Neural cell (in vitro differentiated cells): ENCODE measurements at regions not wholly inside any gene's neighbourhood (a gene's known extent, or its start where the extent isn't known, plus 50 kb on each side); places are given as distances from the start of the nearest gene placed in this dataset.

ENCODE experiments used
- H2AFZ ChIP-seq: fragments of 200-600, 300-800 bp; sonication (generic), shearing (Covaris generic); 2 replicates; pipeline ENCODE4 v1.6.0; 2014; ENCODE audit warnings: low read depth, mild to moderate bottlenecking, antibody characterized with exemption, low read length, moderate library complexity
- H3F3A ChIP-seq: fragments of 200-600 bp; shearing (Covaris generic); 2 replicates; pipeline ENCODE4 v1.6.1; 2016; ENCODE audit warnings: mild to moderate bottlenecking, moderate library complexity, mixed read lengths, antibody characterized with exemption, low read length; ENCODE audit not compliant: insufficient read depth, poor library complexity, severe bottlenecking
- H3K27ac ChIP-seq: fragments of 200-600, 300-800 bp; sonication (generic), shearing (Covaris generic); 2 replicates; pipeline ENCODE4 v1.5.1; 2014; ENCODE audit warnings: mild to moderate bottlenecking, low read length, moderate library complexity
- H3K27me3 ChIP-seq: fragments of 300-800, 200-600 bp; sonication (generic), shearing (Covaris generic); 2 replicates; pipeline ENCODE4 v1.6.0; 2014; ENCODE audit warnings: mild to moderate bottlenecking, low read depth, low read length, moderate library complexity; ENCODE audit not compliant: insufficient read depth
- H3K36me3 ChIP-seq: fragments of 300-800, 200-600 bp; sonication (generic), shearing (Covaris generic); 2 replicates; pipeline ENCODE4 v1.5.1; 2014; ENCODE audit warnings: mild to moderate bottlenecking, antibody characterized with exemption, low read length, moderate library complexity; ENCODE audit not compliant: insufficient read depth
- H3K4me2 ChIP-seq: fragments of 300-800, 200-600 bp; sonication (generic), shearing (Covaris generic); 2 replicates; pipeline ENCODE4 v1.6.0; 2014; ENCODE audit warnings: mild to moderate bottlenecking, low read length
- H3K4me3 ChIP-seq: fragments of 300-800, 200-600 bp; sonication (generic), shearing (Covaris generic); 2 replicates; pipeline ENCODE4 v1.5.1; 2014; ENCODE audit warnings: mild to moderate bottlenecking, low read length, moderate library complexity
- H3K79me2 ChIP-seq: fragments of 200-600 bp; shearing (Covaris generic); replicated peaks from 2 replicates; pipeline ENCODE4 v1.6.0; 2014; ENCODE audit warnings: mild to moderate bottlenecking, low read length, moderate library complexity; ENCODE audit not compliant: insufficient read depth
- H3K9ac ChIP-seq: fragments of 300-800, 200-600 bp; sonication (generic), shearing (Covaris generic); 2 replicates; pipeline ENCODE4 v1.6.1; 2016; ENCODE audit warnings: mild to moderate bottlenecking, low read length, mixed read lengths
- H3K9me2 ChIP-seq: fragments of 200-600 bp; shearing (Covaris generic); 2 replicates; pipeline ENCODE4 v1.6.1; 2016; ENCODE audit warnings: mild to moderate bottlenecking, low read length, mixed read lengths; ENCODE audit not compliant: insufficient read depth
- H3K9me3 ChIP-seq: fragments of 200-600, 300-800 bp; sonication (generic), shearing (Covaris generic); 2 replicates; pipeline ENCODE4 v1.6.1; 2016; ENCODE audit warnings: mild to moderate bottlenecking, mixed run types, low read length, moderate library complexity, mixed read lengths
- H4K20me1 ChIP-seq: fragments of 200-600 bp; shearing (Covaris generic); 2 replicates; pipeline ENCODE4 v1.6.1; 2016; ENCODE audit warnings: mild to moderate bottlenecking, mixed run types; ENCODE audit not compliant: insufficient read depth
- CTCF ChIP-seq: fragments of 450-650 bp; IDR thresholded peaks from 2 replicates; pipeline ENCODE4 v1.5.1; 2014; ENCODE audit warnings: antibody characterized with exemption, mild to moderate bottlenecking, moderate library complexity; ENCODE audit not compliant: poor library complexity, severe bottlenecking
- EP300 ChIP-seq: fragments of 450-650 bp; conservative IDR thresholded peaks from 2 replicates; pipeline ENCODE4 v1.6.1; 2014; ENCODE audit warnings: antibody characterized with exemption, mild to moderate bottlenecking, moderate library complexity; ENCODE audit not compliant: poor library complexity, severe bottlenecking
- EZH2 ChIP-seq: fragments of 200-600, 300-800 bp; shearing (Covaris generic), sonication (generic); IDR thresholded peaks from 2 replicates; pipeline ENCODE4 v1.6.1; 2014; ENCODE audit warnings: antibody characterized with exemption, low read length, borderline replicate concordance, mild to moderate bottlenecking; ENCODE audit not compliant: insufficient read depth, poor library complexity, severe bottlenecking
- MXI1 ChIP-seq: fragments of 450-650 bp; conservative IDR thresholded peaks from 2 replicates; pipeline ENCODE4 v1.6.1; 2014; ENCODE audit warnings: antibody characterized with exemption, mild to moderate bottlenecking; ENCODE audit not compliant: poor library complexity, severe bottlenecking
- POLR2AphosphoS5 ChIP-seq: IDR thresholded peaks from 2 replicates; pipeline ENCODE4 v1.6.1; 2012
- RAD21 ChIP-seq: fragments of 450-650 bp; conservative IDR thresholded peaks from 2 replicates; pipeline ENCODE4 v1.6.1; 2014; ENCODE audit warnings: antibody characterized with exemption, mild to moderate bottlenecking, moderate library complexity
- SMC3 ChIP-seq: fragments of 450-650 bp; conservative IDR thresholded peaks from 2 replicates; pipeline ENCODE4 v1.6.1; 2014; ENCODE audit warnings: antibody characterized with exemption, mild to moderate bottlenecking, moderate library complexity; ENCODE audit not compliant: poor library complexity
- TAF1 ChIP-seq: IDR thresholded peaks from 2 replicates; pipeline ENCODE4 v1.6.1; 2012; ENCODE audit warnings: low read depth
- TF ChIP-seq, protein P1 (sequence below): IDR thresholded peaks from 2 replicates; pipeline ENCODE4 v1.6.1; 2012; ENCODE audit warnings: borderline replicate concordance

GRCh38 chr1:4310396-4310923 lies 343.9 kb upstream of the AJAP1 start:
- no peak overlapping the region for H2AFZ ChIP-seq
- H3K9ac ChIP-seq, result no peak overlapping the region
- H3K9me3 ChIP-seq, result peaks cover 4% of the 10 kb centered on the region
- H3K27me3 ChIP-seq, result no peaks in the 10 kb centered on the region
- H3K36me3 ChIP-seq, result no peaks in the 10 kb centered on the region
- no peak overlapping the region for H3K27ac ChIP-seq
- no peaks in the 10 kb centered on the region for H4K20me1 ChIP-seq
- no peaks in the 10 kb centered on the region for H3K79me2 ChIP-seq
- H3K9me2 ChIP-seq, result no peaks in the 10 kb centered on the region
- no peak overlapping the region for H3K4me2 ChIP-seq
- H3F3A ChIP-seq, result no peaks in the 10 kb centered on the region
- H3K4me3 ChIP-seq, result no peak overlapping the region
- TF ChIP-seq RAD21 (no peak), EP300 (no peak), POLR2AphosphoS5 (no peak), EZH2 (no peak), CTCF (no peak), TAF1 (no peak), MXI1 (no peak), SMC3 (no peak)
- TF ChIP-seq, protein P1, sequence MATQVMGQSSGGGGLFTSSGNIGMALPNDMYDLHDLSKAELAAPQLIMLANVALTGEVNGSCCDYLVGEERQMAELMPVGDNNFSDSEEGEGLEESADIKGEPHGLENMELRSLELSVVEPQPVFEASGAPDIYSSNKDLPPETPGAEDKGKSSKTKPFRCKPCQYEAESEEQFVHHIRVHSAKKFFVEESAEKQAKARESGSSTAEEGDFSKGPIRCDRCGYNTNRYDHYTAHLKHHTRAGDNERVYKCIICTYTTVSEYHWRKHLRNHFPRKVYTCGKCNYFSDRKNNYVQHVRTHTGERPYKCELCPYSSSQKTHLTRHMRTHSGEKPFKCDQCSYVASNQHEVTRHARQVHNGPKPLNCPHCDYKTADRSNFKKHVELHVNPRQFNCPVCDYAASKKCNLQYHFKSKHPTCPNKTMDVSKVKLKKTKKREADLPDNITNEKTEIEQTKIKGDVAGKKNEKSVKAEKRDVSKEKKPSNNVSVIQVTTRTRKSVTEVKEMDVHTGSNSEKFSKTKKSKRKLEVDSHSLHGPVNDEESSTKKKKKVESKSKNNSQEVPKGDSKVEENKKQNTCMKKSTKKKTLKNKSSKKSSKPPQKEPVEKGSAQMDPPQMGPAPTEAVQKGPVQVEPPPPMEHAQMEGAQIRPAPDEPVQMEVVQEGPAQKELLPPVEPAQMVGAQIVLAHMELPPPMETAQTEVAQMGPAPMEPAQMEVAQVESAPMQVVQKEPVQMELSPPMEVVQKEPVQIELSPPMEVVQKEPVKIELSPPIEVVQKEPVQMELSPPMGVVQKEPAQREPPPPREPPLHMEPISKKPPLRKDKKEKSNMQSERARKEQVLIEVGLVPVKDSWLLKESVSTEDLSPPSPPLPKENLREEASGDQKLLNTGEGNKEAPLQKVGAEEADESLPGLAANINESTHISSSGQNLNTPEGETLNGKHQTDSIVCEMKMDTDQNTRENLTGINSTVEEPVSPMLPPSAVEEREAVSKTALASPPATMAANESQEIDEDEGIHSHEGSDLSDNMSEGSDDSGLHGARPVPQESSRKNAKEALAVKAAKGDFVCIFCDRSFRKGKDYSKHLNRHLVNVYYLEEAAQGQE, result no peak

GRCh38 chr1:4312024-4312423 lies 342.4 kb upstream of the AJAP1 start:
- Histone ChIP-seq H3K36me3 (no peaks in the 10 kb centered on the region), H4K20me1 (no peaks in the 10 kb centered on the region), H3K27ac (no peak overlapping the region), H3K9ac (no peak overlapping the region), H2AFZ (no peak overlapping the region), H3K4me2 (no peak overlapping the region), H3K27me3 (no peaks in the 10 kb centered on the region), H3K79me2 (no peaks in the 10 kb centered on the region), H3K9me2 (no peaks in the 10 kb centered on the region), H3K4me3 (no peak overlapping the region), H3F3A (no peaks in the 10 kb centered on the region), H3K9me3 (no peaks in the 10 kb centered on the region)
- TF ChIP-seq MXI1, result no peak
- TF ChIP-seq TAF1, result no peak
- TF ChIP-seq EP300, result no peak
- TF ChIP-seq EZH2, result no peak
- no peak for TF ChIP-seq POLR2AphosphoS5
- TF ChIP-seq, protein P1, result no peak
- no peak for TF ChIP-seq SMC3
- TF ChIP-seq CTCF, result no peak
- TF ChIP-seq RAD21, result no peak
